OCI-LY7 (cell line): ENCODE measurements at regions not wholly inside any gene's neighbourhood (a gene's known extent, or its start where the extent isn't known, plus 50 kb on each side); places are given as distances from the start of the nearest gene placed in this dataset.

Experiments
- EZH2phosphoT487 ChIP-seq: fragments of 200-600 bp; sonication (generic); IDR thresholded peaks from 2 replicates; pipeline ENCODE4 v1.6.1; 2018; ENCODE audit warnings: low read depth, borderline replicate concordance, mild to moderate bottlenecking, mixed run types, antibody characterized with exemption, low read length, moderate library complexity, mixed read lengths
- TF ChIP-seq, protein P1 (sequence below): fragments of 200-600 bp; sonication (generic); conservative IDR thresholded peaks from 2 replicates; pipeline ENCODE4 v1.5.1; 2014; ENCODE audit warnings: mild to moderate bottlenecking, antibody characterized with exemption, low read length, moderate library complexity, mixed read lengths

DNA sequence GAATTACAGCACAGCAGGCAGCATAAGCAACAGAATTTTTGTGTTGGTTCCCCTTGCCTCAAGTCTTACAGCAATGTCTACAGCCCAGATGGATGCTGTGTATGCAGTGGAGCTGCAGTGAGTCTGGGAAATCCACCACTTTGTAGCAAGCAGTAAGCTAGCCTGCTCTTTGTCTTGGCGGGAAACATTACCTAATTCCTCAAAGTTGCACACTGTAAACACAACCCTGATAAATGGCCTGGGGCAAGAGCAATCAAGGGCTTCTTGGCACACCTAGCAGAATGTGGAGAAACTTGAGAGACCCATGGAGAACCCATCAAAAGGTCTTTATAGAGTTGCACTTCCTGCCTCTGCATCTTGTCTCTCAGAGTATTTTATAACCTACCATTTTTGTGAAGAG is 102.0 kb upstream of the FOXP2 start:
- TF ChIP-seq, protein P1, sequence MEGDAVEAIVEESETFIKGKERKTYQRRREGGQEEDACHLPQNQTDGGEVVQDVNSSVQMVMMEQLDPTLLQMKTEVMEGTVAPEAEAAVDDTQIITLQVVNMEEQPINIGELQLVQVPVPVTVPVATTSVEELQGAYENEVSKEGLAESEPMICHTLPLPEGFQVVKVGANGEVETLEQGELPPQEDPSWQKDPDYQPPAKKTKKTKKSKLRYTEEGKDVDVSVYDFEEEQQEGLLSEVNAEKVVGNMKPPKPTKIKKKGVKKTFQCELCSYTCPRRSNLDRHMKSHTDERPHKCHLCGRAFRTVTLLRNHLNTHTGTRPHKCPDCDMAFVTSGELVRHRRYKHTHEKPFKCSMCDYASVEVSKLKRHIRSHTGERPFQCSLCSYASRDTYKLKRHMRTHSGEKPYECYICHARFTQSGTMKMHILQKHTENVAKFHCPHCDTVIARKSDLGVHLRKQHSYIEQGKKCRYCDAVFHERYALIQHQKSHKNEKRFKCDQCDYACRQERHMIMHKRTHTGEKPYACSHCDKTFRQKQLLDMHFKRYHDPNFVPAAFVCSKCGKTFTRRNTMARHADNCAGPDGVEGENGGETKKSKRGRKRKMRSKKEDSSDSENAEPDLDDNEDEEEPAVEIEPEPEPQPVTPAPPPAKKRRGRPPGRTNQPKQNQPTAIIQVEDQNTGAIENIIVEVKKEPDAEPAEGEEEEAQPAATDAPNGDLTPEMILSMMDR: no peak
- TF ChIP-seq EZH2phosphoT487: no peak
